ENCODE measurements at regions not wholly inside any gene's neighbourhood (a gene's known extent, or its start where the extent isn't known, plus 50 kb on each side); places are given as distances from the start of the nearest gene placed in this dataset.
"Not testable (repeated sequence)": the region's sequence is repeated elsewhere in the genome, so short reads cannot be mapped to it uniquely, and the experiment has no call there.

DNA sequence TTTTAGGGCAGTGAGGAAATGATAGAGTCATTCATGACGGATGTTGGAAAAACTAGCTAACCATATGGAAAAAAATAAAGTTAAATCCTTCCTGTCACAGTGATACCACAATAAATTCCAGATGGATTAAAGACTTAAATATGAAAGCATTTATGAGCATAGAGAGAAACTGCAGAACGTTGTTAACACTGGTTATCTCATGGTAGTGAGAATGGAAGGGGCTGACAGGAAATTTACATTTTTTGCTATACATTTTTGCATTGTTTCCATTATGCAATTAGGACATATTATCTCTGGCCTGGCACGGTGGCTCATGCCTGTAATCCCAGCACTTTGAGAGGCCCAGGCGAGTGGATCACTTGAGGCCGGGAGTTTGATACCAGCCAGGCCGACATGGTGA lies 130.5 kb upstream of the VOPP1 start:
- not testable (repeated sequence) for DNase-seq

DNA sequence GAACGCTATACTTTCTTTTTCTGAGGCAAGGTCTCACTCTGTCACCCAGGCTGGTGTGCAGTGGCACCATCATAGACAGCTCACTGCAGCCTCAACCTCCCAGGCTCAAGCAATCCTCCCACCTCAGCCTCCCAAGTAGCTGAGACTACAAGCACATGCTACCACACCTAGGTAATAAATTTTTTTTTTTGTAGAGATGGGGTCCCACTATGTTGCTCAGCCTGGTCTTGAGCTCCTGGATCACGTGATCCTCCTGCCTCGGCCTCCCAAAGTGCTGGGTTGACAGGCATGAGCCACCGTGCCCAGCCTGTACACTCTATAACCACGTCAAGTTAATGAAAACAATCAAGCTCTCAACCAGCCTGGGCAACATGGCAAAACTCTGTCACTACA lies 127.1 kb upstream of the VOPP1 start:
- DNase-seq: not testable (repeated sequence)

DNA sequence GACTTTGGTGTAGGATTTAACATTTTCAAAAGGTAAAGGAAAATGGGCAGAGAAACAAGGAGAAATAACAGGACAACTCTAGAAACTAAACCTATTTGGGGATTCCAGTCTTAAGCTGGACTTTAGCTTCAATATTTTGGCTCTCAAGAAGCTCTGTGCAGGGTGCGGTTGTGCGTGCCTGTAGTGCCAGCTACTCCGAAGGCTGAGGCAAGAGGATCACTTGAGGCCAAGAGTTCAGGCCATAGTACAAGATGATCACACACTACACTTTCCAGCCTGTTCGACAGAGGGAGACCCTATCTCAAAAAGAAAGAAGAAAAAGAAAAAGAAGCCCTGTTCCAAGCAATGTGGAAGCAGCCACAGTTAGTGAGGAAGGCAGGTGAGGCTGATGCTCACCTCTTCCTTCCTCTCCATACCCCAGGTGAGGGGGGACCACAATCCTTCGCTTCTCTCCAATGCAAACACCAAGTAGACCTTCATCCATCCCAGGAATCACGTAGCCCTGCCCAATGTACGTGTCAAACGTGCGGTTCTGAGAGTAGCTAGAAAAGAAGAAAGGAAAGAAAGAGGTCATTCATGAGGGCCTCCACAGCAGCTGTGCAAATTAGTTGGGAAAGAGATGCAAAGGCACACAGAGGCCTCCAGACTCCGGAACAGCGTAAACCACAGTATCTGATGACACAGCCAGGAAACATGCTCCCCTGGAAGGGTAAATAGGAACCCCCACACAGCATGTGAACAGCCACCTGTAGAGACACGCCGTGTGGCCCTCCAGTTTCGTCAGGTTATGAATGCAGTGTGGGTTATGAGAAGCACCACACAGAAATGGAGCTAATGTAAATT lies 126.5 kb upstream of the VOPP1 start:
- DNase-seq: not testable (repeated sequence)

DNA sequence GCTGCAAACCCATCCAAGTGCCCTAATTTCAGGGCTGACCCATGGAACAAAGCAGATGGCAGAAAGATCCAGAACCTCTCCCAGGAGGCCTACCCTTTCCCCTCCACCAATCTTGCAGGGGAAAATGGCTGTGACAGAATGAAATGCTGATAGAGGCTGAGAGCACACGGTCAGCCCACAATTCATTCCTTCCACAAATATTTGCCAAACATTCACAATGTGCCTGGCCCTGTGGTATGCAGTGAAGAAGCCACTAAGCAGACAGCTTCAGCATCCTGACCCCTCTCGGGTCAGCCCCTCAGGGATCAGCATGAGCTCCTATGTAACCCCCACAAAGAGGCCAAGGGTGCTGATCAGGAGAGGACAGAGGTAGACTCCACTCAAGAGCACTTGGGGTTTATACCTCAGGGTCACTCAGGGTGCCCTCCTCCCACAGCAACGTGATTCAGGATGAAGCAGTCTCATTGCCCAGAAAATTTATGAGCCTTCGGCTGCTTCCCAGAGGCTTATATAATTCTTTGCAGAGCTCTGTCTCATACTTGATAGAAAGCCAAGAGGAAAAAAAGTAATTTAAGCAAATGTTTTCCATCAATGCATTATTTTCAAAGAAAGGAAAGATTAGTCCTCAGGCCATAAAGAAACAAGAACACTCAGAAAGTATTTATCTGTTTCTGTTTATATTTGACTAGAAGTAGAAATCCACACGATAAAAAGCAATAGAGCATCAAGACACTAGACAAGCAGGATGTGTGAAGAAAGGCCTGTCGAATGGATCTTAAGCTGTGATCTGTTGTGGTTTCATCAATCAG lies 123.8 kb upstream of the VOPP1 start:
- not testable (repeated sequence) for DNase-seq

DNA sequence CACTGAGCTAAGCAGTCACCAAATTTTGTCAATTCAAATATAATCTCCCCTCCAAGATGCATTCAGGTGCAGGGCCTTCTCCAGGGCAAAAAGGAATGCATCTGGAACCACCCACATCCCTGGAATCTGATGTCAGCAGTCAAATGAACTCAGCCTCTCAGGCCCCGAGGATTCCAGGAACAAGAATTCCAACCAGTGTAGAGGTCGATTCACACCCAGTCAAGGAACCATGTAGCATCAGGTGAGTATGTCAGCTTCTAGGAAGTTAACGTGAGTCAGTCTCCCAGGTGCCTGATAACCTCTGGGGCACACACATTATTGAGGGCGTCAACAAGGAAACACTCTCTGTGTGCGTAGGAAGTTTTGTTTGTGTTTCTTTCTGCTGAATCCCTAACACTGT lies 122.2 kb upstream of the VOPP1 start:
- DNase-seq: not testable (repeated sequence)

DNA sequence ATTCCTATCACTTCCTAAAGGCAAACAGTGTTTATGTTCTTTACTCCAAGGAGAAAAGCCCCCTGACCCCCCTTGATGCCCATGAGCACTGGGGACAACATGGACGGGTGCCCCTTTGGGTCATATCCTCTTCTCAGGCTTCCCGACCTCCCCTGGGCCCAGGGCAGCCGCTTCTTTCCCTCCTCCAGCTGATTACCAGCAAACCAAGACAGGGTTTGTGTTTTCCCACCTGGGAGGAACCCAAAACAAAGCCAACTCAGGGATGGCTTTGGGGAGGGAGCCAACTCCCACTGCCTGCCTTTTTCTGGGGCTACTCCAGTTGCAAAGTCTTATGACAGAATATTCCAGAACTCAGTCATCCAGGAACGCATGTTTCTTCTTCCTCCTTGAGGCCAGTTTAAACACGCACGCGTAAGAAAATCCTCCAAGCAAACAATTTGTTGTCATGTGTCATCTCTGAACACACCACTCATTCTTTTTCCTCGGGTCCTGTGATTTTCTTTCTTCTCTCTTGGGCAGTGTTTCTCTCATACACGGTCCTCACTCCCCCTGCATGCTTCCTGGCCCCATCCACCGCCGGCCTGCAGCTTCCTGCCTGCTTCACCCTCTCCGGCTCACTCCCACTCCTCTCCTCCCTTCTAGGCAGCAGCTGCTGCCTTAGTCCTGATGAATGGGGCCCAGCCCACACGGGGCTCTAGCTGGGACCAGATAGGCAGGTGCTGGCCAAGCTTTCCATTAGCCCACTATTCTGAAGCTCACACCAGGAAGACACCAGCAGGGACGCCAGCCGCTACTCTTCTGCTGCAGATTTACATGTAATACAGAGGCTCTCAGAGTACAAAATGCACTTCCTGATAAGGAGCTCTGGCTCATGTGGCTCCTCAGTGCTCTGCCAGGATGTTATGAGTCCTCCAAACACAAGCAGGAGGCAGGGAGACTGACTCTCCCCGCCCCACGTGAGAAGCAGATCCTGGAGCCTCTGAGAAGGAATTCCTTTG lies 116.7 kb upstream of the VOPP1 start:
- DNase-seq: not testable (repeated sequence)

DNA sequence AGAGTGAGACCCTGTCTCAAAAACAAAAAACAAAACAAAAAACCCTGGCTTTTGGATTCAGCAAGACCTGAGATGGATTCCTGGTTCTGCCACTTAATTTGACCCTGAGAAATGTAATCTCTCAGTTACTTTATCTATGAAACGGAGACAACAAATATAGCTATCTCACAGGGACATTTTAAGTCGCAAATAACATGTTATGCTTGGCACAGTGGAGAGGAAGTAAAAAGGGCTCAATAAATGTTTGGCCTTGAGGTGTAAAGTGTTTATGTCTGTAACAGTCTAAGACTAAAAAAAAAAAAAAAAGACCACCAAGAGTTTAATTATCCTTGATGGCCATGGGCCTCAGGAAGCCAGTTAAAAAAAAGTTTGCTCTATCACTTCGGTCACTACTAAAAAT lies 116.0 kb upstream of the VOPP1 start:
- not testable (repeated sequence) for DNase-seq

DNA sequence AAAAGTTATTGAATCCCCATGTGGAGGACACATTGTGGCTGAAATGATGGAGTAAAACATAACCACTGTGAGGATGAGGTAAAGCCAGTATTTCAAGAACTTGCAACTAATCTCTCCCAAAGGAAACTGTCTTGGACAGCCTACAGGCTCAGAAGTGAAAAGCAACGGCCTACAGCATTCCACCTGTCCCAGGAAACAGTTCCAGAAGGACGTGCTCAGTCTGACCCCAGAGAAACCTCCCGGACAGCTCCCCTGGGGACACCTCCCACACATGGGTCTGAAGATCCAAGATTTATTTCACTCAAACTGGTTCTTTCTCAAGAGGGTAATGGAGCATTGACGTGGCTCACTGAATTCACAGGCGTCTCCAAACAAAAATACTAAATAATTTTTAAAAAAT lies 115.0 kb upstream of the VOPP1 start:
- DNase-seq: not testable (repeated sequence)

DNA sequence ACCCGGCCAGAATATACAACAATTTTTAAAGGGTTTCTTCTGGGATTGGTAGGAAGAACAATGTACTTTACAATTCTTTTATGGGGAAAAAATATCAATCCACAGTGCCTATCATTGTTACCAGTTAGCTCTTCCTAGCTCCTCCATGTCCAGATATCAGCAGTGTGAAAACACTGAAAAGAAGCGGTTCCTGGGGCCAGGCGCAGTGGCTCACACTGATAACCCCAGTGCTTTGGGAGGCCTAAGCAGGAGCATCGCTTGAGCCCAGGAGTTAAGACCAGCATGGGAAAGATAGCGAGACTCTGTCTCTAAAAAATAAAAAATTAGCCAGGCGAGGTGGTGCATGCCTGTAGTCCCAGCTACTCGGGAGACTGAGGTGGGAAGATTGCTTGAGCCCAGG lies 114.5 kb upstream of the VOPP1 start:
- DNase-seq: not testable (repeated sequence)

DNA sequence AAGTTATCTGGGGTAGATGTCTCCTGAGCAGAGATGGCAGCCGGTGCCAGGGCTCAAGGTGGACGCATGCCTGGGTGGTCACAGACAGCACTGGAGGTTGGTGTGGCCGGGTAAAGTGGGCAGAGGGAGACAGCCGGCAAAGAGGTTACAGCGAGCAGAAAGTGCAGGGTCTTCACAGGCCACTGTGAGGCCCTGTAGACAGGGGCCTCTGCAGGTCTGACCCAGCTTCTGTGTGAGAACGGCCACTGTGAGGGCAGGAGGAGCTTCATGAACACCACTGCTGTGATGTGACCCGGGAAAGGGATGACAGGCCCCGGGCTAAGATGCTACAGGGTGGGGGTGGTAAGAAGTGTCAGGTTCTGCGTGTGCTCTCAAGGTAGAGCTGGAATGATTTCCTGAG lies 111.2 kb upstream of the VOPP1 start:
- not testable (repeated sequence) for DNase-seq

DNA sequence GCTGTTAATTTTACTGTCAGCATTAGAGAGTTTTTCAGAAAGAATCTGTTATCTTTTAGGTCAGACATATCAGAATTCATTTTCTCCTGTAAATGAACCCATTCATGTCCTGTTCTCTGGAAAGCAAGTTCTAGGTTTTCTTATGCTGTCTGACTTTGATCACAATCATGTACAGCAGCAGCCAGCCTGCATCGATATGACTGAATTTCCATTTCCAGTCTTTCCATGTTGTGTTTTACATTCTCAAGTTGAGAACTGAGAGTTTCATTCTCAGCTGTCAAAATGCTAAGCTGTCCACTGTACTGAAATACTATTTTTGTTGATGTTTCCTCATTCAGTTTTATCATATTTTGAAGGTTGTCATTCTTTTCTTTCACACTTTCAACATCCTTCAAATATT lies 103.3 kb upstream of the VOPP1 start:
- DNase-seq: not testable (repeated sequence)

DNA sequence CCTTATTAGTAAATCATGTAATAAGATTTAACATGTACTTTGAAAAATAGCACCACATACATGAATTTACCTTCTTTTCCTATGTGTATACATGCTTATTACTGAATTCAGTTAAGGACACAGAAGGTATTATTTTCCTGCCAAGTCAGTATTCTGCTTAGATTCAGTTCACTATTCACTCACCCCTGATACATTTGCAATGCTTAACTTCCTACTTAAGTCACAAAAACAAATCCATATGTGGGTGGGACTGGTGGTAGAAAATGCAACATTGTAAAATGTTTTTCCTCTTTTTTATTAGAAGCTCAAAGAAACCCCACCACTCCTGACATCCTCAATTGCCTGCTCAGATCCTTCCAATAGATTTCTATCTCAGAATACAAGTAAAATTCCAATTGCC lies 101.2 kb upstream of the VOPP1 start:
- not testable (repeated sequence) for DNase-seq

DNA sequence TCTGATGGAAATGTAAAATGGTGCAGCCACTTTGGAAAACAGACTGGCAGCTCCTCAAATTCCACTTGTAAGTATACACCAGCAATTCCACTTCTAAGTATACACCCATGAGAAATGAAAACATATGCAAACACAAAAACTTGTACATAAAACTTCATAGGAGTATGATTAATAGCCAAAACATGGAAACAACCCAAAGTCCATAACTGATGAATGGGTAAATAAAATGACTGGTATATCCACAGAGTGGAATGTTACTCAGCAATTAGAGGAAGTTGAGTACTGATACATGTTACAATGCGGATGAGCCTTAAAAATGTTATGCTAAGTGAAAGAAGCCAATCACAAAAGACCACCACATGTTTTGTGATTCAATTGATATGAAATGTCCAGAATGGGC lies 99.8 kb upstream of the VOPP1 start:
- not testable (repeated sequence) for DNase-seq

DNA sequence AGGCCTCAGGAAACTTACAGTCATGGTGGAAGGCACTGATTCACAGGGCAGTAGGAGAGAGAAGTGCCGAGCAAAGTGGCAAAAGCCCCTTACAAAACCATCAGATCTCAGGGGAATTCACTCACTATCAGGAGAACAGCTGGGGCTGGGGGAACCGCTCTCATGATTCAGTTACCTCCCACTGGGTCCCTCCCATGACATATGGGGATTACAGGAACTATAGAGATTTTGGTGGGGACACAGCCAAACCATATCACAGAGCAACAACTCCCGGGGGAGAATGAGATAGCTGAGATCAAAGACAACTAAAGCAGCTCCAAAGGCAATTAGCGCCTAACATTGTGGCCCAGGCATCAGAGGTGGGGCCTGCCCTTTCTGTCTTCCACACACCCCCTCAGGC lies 85.4 kb upstream of the VOPP1 start:
- DNase-seq: no peak

DNA sequence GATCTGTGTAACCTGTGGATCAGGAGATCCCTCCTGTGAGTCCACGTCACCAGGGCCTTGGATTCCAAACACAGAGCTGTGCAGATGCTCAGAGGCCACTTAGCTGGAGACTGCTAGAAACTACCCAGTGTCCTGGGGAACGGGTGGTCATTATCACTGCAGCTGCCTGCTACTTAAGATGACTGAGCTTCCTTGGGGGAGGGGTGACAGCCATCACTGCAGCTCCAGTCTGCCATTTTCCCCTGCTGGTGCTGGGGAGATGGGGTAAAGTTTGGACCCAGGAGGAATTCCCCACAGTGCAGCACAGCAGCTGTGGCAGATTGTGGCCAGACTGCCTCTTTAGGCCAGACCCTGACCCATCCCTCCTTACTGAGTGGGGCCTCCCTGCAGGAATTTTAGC lies 78.8 kb upstream of the VOPP1 start:
- no peak for DNase-seq

DNA sequence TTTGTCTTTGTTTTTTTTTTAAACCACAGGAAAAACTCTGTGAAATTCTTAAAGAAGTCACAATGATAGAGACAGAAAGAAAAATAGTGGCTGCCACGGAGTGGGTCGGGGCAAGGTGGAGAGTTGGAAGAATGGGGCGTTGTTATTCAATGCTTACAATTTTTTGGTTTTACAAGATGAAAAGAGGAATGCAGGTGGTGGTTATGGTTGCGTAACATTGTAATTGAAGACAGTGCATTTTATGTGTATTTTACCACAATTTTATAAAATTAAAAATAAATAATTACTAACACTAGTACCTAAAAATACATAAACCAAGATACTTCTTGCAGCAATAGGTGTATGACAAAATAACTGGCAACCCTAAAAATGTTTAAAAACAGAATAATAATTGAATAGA lies 76.9 kb upstream of the VOPP1 start:
- DNase-seq: no peak

DNA sequence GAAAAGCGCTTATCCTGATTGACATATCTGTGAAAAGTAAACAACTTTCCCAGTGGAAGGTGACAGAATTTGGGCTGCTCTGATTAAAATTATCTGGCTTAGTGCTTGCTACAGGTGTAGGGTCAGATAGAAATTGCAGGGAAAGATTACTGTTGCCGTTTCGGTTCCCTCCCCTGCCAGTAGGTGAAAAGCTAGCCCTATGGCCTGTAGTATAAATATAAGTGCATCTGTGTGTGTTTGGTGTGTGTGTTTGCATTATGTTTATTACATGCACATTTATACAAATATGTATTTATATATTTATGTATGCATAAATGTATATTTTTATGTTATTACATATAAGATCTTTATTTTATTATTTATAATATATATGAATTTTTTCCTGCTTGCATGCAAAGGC lies 72.3 kb upstream of the VOPP1 start:
- DNase-seq: no peak

DNA sequence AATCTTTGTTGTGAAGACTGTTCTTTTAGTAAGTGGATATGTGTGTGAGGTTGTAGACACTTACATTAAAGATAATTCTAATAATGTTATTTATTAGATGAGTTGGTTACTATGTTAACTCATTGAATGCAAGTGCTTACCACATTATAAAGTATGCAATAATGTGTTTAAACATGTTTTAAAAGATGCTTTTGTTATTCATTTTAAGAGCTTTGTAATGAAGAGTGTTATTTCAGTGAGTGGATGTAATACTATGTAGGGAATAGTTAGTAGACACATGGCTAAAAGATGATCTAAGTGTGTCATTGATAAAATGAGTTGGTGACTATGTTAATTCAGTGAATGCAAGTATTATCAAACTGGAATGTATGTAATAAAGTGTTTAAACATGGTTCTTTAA lies 70.0 kb upstream of the VOPP1 start:
- no peak for DNase-seq

DNA sequence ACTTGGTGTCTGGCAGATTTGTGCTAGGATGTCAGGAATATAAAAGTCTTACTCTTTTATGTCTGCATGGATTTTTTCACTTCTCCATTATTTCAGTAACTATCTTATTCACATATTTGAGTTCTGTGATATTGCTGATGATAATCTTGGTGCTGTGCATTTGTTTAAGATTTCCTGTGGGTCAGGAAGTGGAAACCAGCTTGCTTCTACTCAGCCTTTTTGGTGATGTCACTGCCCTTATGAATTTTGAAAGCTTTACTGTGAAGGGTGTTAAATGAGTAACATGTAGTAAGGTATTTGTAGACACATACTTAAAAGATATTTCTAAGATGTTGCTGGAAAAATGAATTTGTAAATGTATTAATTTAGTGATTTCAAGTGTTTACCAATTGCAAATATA lies 69.5 kb upstream of the VOPP1 start:
- DNase-seq: no peak

DNA sequence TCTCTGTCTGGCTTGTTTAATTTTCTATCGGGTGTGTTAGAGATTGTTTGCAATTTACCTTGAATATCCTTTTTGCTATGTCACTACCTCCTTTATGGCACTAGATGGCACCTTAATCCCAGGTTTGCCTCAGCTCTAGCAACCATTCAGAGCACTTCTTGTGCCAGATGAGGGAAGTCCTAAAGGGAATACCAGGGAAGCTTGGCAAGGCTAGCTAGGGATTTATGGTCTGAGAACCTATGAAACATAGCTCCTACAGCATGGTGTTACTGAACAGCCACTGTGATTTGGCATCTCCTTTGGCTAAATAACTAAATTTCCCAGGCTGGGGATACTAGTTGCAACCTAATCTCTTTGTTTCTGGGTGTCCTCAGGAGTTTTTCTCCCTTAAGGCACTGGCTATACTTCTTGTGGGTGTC lies 69.0 kb upstream of the VOPP1 start:
- peak; percentile 45 for DNase-seq

DNA sequence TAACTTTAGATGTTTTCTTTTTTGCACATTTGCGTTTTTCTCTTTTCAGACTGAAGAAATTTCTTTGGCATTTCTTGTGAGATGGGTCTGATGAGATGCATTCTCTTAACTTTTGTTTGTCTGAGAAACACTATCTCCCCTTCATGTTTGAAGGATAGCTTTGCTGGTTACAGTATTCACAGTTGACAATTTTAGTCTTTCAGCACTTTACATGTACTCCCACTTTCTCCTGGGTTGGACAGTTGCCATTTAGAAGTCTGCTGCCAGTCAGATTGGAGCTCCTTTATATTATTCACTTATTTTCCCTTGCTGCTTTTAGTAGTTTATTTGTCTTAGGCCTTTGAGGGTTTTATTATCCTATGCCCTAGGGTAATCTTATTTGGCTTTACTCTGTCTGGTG lies 67.3 kb upstream of the VOPP1 start:
- DNase-seq: no peak

DNA sequence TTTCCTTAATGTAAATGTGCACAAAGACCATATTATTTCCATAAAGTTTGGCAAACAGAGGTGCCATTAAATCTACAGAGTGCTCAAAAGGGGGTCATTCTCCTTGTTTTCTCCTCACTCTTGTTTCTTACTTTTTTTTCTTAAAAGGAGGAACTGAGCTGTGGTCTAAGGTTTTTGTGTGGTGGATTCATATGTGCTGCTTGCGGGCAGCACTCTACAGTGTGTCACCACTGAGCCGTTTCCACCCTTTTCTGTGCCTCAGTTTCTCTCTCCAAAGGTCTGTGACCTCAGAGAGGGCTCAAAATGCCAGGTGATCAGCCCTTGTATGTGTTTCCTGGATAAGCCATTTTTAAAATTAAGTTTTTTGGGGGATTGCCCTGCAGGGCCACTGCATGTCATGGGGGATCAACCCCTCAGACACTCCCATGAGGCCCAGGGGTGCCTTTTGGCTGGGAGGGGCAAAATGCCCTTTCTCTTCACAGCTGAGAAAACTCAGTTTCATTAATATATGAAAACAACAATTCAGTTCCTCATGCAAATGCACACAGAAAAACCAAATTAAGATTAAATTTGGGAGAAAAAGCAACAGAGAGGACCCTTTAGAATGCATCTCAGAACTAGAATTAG lies 56.9 kb upstream of the VOPP1 start:
- no peak for DNase-seq

Data from NCI-H2227 treated with DMSO at 0.1 percent for 48 hours (cell line).